ENCODE measurements at regions not wholly inside any gene's neighbourhood (a gene's known extent, or its start where the extent isn't known, plus 50 kb on each side); places are given as distances from the start of the nearest gene placed in this dataset.

DNA sequence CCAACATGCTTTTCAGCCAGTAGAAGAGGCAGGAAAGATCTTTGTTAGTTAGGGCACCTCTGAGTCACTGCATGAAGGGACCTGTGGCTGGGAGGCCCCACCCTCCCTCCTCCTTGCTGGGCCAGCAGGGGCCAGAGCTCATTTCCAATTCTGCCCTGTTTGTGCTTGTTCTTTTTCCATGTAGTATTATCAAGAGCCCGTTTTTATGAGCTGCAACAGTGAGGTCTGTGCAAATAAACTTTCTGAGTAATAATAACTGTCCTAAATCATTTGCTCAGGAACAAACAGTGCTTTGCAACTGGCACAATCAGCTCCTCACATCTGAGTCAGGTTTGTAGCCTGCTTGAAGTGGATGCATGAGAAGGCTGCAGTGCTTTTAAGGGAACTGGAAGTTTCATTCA lies 128.0 kb downstream of the ARL4C start:
- no peaks in the 10 kb centered on the region for H3K36me3 ChIP-seq (replicated peaks in 1 of 2; ENCODE audit: control insufficient read depth in 1 of 2, insufficient read depth in 2 of 2, low read length in 2 of 2)
- no peak for ATAC-seq
- H4K20me1 ChIP-seq (ENCODE audit: insufficient read depth, low read length): no peaks in the 10 kb centered on the region
- POLR2A ChIA-PET: interaction anchor here (0.6 kb wide), 1 partner anchor 340 kb away, joined by 3 read pairs; no protein-coding TSS in a partner anchor
- no peaks in the 10 kb centered on the region for H3K9me3 ChIP-seq (ENCODE audit: low read length)
- CTCF ChIA-PET (ENCODE audit: low intra/inter-chr PET ratio, low total read pairs): no interaction called here
- no peak overlapping the region for H3K4me2 ChIP-seq (ENCODE audit: low read depth, low read length)
- peaks cover 6% of the 10 kb centered on the region for H3K4me1 ChIP-seq (ENCODE audit: insufficient read depth, low read length)
- FAIRE-seq: no peak
- in situ Hi-C loops (cut with HindIII; ENCODE audit: extremely low pct_ligation_motif_present, low pct_unique_long_range_greater_than_20kb) (no loop called here), intact Hi-C loops (cut with micrococcal nuclease; ENCODE audit: unreplicated experiment) (no loop called here)
- no peaks in the 10 kb centered on the region for H3K27me3 ChIP-seq (ENCODE audit: control insufficient read depth in 1 of 2, insufficient read depth in 2 of 2, low read length in 2 of 2)
- 0% methylated on average over 1 of the region's 1 CpG for WGBS (ENCODE audit: low lambda C conversion rate)
- no peaks in the 10 kb centered on the region for H3K79me2 ChIP-seq (ENCODE audit: insufficient read depth, low read length)
- H2AFZ ChIP-seq (ENCODE audit: low read length): no peak overlapping the region
- DNase-seq (ENCODE audit: low spot score): no peak
- H3K27ac ChIP-seq (ENCODE audit: extremely low read length, insufficient read depth, low read length): no peak overlapping the region
- H3K4me3 ChIP-seq (replicated peaks in 1 of 3; ENCODE audit: insufficient read depth in 1 of 3, low read depth in 2 of 3, low read length in 3 of 3): no peak overlapping the region
- no TSS peak for BruUV-seq (replicated peaks)
- H3K9ac ChIP-seq (ENCODE audit: insufficient read depth, low read depth, low read length): no peak overlapping the region
- no peak for TF ChIP-seq ZNF775 (CRISPR knock-in tag; IDR thresholded peaks at IDR 0.05; ENCODE audit: borderline replicate concordance)
- TF ChIP-seq ZNF343 (CRISPR knock-in tag; IDR thresholded peaks at IDR 0.05): no peak
- no peak for TF ChIP-seq TCF7 (IDR thresholded peaks at IDR 0.05; ENCODE audit: low read depth)
- no peak for TF ChIP-seq RERE (CRISPR knock-in tag; IDR thresholded peaks at IDR 0.05; ENCODE audit: low read depth)
- TF ChIP-seq, protein P1, sequence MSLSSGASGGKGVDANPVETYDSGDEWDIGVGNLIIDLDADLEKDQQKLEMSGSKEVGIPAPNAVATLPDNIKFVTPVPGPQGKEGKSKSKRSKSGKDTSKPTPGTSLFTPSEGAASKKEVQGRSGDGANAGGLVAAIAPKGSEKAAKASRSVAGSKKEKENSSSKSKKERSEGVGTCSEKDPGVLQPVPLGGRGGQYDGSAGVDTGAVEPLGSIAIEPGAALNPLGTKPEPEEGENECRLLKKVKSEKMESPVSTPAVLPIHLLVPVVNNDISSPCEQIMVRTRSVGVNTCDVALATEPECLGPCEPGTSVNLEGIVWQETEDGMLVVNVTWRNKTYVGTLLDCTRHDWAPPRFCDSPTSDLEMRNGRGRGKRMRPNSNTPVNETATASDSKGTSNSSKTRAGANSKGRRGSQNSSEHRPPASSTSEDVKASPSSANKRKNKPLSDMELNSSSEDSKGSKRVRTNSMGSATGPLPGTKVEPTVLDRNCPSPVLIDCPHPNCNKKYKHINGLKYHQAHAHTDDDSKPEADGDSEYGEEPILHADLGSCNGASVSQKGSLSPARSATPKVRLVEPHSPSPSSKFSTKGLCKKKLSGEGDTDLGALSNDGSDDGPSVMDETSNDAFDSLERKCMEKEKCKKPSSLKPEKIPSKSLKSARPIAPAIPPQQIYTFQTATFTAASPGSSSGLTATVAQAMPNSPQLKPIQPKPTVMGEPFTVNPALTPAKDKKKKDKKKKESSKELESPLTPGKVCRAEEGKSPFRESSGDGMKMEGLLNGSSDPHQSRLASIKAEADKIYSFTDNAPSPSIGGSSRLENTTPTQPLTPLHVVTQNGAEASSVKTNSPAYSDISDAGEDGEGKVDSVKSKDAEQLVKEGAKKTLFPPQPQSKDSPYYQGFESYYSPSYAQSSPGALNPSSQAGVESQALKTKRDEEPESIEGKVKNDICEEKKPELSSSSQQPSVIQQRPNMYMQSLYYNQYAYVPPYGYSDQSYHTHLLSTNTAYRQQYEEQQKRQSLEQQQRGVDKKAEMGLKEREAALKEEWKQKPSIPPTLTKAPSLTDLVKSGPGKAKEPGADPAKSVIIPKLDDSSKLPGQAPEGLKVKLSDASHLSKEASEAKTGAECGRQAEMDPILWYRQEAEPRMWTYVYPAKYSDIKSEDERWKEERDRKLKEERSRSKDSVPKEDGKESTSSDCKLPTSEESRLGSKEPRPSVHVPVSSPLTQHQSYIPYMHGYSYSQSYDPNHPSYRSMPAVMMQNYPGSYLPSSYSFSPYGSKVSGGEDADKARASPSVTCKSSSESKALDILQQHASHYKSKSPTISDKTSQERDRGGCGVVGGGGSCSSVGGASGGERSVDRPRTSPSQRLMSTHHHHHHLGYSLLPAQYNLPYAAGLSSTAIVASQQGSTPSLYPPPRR (CRISPR knock-in tag; IDR thresholded peaks at IDR 0.05; ENCODE audit: borderline replicate concordance): no peak
- TF ChIP-seq KDM4B (CRISPR knock-in tag; IDR thresholded peaks at IDR 0.05): no peak
- no peak for TF ChIP-seq ZKSCAN1 (IDR thresholded peaks at IDR 0.05; ENCODE audit: low read length)
- no peak for TF ChIP-seq ZNF772 (CRISPR knock-in tag; IDR thresholded peaks at IDR 0.05)
- TF ChIP-seq IKZF1 (IDR thresholded peaks at IDR 0.05): no peak
- TF ChIP-seq AHR (CRISPR knock-in tag; IDR thresholded peaks at IDR 0.05): no peak
- TF ChIP-seq, protein P2, sequence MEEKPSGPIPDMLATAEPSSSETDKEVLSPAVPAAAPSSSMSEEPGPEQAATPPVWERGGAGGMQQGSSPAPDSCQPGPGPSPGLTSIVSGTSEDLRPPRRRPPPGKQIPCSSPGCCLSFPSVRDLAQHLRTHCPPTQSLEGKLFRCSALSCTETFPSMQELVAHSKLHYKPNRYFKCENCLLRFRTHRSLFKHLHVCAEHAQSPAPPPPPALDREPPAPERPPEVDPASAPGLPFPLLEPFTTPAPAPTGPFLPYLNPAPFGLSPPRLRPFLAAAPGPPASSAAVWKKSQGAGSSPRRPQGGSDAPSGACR (CRISPR knock-in tag; IDR thresholded peaks at IDR 0.05): no peak
- no peak for TF ChIP-seq NAIF1 (CRISPR knock-in tag; IDR thresholded peaks at IDR 0.05; ENCODE audit: borderline replicate concordance)
- TF ChIP-seq, protein P3, sequence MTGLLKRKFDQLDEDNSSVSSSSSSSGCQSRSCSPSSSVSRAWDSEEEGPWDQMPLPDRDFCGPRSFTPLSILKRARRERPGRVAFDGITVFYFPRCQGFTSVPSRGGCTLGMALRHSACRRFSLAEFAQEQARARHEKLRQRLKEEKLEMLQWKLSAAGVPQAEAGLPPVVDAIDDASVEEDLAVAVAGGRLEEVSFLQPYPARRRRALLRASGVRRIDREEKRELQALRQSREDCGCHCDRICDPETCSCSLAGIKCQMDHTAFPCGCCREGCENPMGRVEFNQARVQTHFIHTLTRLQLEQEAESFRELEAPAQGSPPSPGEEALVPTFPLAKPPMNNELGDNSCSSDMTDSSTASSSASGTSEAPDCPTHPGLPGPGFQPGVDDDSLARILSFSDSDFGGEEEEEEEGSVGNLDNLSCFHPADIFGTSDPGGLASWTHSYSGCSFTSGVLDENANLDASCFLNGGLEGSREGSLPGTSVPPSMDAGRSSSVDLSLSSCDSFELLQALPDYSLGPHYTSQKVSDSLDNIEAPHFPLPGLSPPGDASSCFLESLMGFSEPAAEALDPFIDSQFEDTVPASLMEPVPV (CRISPR knock-in tag; IDR thresholded peaks at IDR 0.05): no peak

Data from HepG2 (cell line).